ENCODE measurements at regions not wholly inside any gene's neighbourhood (a gene's known extent, or its start where the extent isn't known, plus 50 kb on each side); places are given as distances from the start of the nearest gene placed in this dataset.

DNA sequence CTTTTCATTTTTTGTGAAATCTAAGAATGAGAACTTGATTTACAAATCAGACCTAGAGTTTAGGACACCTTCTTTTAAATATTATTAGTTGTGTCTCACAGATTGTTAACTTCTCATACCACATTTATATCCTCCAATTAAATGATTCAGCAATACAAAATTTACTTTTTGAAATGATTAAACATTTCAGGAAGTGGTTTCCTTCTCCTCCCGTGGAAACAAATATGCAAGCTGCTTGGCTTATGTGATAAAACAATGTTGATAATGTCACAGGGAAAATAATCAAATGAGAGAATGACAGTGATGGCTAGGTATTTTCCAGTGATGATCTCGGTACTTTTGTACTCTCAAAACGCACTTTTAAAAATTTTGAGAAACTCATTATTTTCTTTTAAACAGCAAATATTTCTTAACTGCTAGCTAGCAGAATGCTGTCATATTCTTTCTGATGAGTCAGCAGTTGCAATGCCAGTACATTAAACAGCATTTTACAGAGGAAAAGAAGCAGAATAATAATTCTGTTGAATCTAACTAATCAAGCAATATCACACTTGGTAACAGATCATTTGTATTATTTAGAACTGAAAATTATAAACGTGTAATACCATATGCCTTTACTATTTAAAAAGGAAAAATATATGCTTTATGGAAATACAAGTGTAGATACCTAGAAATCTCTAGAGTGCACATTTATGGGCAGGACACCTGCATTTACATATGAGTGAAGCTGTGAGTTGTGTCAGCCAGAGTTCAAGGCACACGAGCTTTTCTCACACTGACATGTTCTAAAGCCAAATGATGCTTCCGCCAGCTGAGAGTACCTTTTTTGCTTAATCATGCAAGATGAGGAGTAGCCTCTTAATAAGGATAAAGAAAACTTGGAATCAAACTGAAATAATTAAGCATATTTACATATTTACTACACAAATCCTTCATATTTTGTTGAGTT is 53.6 kb upstream of the CDH18 start:
- TF ChIP-seq, protein P1, sequence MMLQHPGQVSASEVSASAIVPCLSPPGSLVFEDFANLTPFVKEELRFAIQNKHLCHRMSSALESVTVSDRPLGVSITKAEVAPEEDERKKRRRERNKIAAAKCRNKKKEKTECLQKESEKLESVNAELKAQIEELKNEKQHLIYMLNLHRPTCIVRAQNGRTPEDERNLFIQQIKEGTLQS (IDR thresholded peaks at IDR 0.05; ENCODE audit: borderline replicate concordance, extremely low read depth, low read depth, low read length), result no peak
- TF ChIP-seq RELA (IDR thresholded peaks at IDR 0.05; ENCODE audit: borderline replicate concordance, partially characterized antibody) (no peak), POLR2A (IDR thresholded peaks at IDR 0.05; ENCODE audit: low read depth, low read length) (no peak), ESRRA (IDR thresholded peaks at IDR 0.05; ENCODE audit: low read length) (no peak), NR2C2 (IDR thresholded peaks at IDR 0.05; ENCODE audit: borderline replicate concordance, control insufficient read depth, insufficient read length, low read depth) (no peak)
- TF ChIP-seq, protein P2, sequence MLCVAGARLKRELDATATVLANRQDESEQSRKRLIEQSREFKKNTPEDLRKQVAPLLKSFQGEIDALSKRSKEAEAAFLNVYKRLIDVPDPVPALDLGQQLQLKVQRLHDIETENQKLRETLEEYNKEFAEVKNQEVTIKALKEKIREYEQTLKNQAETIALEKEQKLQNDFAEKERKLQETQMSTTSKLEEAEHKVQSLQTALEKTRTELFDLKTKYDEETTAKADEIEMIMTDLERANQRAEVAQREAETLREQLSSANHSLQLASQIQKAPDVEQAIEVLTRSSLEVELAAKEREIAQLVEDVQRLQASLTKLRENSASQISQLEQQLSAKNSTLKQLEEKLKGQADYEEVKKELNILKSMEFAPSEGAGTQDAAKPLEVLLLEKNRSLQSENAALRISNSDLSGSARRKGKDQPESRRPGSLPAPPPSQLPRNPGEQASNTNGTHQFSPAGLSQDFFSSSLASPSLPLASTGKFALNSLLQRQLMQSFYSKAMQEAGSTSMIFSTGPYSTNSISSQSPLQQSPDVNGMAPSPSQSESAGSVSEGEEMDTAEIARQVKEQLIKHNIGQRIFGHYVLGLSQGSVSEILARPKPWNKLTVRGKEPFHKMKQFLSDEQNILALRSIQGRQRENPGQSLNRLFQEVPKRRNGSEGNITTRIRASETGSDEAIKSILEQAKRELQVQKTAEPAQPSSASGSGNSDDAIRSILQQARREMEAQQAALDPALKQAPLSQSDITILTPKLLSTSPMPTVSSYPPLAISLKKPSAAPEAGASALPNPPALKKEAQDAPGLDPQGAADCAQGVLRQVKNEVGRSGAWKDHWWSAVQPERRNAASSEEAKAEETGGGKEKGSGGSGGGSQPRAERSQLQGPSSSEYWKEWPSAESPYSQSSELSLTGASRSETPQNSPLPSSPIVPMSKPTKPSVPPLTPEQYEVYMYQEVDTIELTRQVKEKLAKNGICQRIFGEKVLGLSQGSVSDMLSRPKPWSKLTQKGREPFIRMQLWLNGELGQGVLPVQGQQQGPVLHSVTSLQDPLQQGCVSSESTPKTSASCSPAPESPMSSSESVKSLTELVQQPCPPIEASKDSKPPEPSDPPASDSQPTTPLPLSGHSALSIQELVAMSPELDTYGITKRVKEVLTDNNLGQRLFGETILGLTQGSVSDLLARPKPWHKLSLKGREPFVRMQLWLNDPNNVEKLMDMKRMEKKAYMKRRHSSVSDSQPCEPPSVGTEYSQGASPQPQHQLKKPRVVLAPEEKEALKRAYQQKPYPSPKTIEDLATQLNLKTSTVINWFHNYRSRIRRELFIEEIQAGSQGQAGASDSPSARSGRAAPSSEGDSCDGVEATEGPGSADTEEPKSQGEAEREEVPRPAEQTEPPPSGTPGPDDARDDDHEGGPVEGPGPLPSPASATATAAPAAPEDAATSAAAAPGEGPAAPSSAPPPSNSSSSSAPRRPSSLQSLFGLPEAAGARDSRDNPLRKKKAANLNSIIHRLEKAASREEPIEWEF (IDR thresholded peaks at IDR 0.05; ENCODE audit: insufficient replicate concordance, low read depth, low read length), result no peak
- TF ChIP-seq, protein P3, sequence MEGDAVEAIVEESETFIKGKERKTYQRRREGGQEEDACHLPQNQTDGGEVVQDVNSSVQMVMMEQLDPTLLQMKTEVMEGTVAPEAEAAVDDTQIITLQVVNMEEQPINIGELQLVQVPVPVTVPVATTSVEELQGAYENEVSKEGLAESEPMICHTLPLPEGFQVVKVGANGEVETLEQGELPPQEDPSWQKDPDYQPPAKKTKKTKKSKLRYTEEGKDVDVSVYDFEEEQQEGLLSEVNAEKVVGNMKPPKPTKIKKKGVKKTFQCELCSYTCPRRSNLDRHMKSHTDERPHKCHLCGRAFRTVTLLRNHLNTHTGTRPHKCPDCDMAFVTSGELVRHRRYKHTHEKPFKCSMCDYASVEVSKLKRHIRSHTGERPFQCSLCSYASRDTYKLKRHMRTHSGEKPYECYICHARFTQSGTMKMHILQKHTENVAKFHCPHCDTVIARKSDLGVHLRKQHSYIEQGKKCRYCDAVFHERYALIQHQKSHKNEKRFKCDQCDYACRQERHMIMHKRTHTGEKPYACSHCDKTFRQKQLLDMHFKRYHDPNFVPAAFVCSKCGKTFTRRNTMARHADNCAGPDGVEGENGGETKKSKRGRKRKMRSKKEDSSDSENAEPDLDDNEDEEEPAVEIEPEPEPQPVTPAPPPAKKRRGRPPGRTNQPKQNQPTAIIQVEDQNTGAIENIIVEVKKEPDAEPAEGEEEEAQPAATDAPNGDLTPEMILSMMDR (IDR thresholded peaks at IDR 0.05 in 2 of 3, conservative IDR thresholded peaks at IDR 0.05 in 1 of 3; ENCODE audit: control insufficient read depth in 2 of 3, extremely low read depth in 1 of 3, insufficient read depth in 1 of 3, low read depth in 3 of 3, low read length in 3 of 3), result no peak
- TF ChIP-seq, protein P4, sequence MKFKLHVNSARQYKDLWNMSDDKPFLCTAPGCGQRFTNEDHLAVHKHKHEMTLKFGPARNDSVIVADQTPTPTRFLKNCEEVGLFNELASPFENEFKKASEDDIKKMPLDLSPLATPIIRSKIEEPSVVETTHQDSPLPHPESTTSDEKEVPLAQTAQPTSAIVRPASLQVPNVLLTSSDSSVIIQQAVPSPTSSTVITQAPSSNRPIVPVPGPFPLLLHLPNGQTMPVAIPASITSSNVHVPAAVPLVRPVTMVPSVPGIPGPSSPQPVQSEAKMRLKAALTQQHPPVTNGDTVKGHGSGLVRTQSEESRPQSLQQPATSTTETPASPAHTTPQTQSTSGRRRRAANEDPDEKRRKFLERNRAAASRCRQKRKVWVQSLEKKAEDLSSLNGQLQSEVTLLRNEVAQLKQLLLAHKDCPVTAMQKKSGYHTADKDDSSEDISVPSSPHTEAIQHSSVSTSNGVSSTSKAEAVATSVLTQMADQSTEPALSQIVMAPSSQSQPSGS (IDR thresholded peaks at IDR 0.05; ENCODE audit: low read length), result no peak
- TF ChIP-seq, protein P5, sequence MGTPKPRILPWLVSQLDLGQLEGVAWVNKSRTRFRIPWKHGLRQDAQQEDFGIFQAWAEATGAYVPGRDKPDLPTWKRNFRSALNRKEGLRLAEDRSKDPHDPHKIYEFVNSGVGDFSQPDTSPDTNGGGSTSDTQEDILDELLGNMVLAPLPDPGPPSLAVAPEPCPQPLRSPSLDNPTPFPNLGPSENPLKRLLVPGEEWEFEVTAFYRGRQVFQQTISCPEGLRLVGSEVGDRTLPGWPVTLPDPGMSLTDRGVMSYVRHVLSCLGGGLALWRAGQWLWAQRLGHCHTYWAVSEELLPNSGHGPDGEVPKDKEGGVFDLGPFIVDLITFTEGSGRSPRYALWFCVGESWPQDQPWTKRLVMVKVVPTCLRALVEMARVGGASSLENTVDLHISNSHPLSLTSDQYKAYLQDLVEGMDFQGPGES (IDR thresholded peaks at IDR 0.05), result no peak

Measured in GM12878 (cell line).